GM12892 (cell line): ENCODE measurements at regions not wholly inside any gene's neighbourhood (a gene's known extent, or its start where the extent isn't known, plus 50 kb on each side); places are given as distances from the start of the nearest gene placed in this dataset.

Source experiments
- POLR2A ChIP-seq: IDR thresholded peaks from 2 replicates; pipeline ENCODE4 v1.6.1; 2011; ENCODE audit warnings: low read depth, low read length, control low read depth
- POLR2AphosphoS5 ChIP-seq: IDR thresholded peaks from 2 replicates; pipeline ENCODE4 v1.6.1; 2011; ENCODE audit warnings: low read depth, low read length, control low read depth
- TAF1 ChIP-seq: IDR thresholded peaks from 2 replicates; pipeline ENCODE4 v1.6.1; 2011; ENCODE audit warnings: low read depth, mild to moderate bottlenecking, control low read depth, low read length, borderline replicate concordance

DNA sequence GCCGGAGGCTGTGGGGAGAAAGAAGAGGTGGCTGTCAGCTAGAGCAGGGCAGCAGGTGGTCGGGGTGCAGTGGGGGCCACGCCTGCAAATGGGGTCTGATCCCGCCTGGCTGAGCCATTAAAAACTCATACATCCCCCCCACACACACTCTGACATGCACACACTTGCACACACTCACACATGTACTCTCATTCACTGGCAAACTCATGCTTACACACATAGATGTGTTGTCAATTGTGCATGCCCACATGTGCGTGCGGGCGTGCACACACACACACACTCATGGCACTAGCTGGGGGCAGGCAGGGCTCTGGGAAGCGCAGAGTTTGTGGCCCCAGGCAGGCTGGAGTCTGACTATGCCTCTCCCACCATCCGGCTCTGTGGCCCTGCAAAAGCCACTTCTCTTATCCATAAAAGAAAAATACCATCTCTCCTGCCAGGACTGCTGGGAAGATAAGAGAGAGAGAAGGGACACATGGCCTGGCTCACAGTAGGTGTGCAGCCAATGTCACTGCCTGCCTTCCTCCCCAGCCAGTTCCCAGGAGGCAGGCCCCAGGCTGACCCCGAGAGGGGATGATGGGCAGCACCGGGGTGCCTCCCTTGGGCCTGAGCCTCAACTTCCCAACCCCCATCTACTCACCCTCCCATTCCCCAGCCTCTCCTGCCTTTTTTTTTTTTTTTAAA lies 163.5 kb upstream of the LINGO1 start:
- no peak for TF ChIP-seq POLR2AphosphoS5
- no peak for TF ChIP-seq POLR2A
- TF ChIP-seq TAF1: no peak
